ENCODE measurements at regions not wholly inside any gene's neighbourhood (a gene's known extent, or its start where the extent isn't known, plus 50 kb on each side); places are given as distances from the start of the nearest gene placed in this dataset.
"Not testable (repeated sequence)": the region's sequence is repeated elsewhere in the genome, so short reads cannot be mapped to it uniquely, and the experiment has no call there.

GRCh38 chr20:26276554-26277210, 580.0 kb upstream of the ZNF337 start:
- H3K4me3 ChIP-seq (ENCODE audit: low read depth in 1 of 2, low read length in 2 of 2) = no peak overlapping the region
- H3K27ac ChIP-seq (ENCODE audit: low read length) = no peak overlapping the region
- no peaks in the 10 kb centered on the region for H3K4me1 ChIP-seq (ENCODE audit: control insufficient read depth in 1 of 2, insufficient read depth in 2 of 2, low read length in 2 of 2)
- no peaks in the 10 kb centered on the region for H3K27me3 ChIP-seq (ENCODE audit: low read depth, low read length)
- no peaks in the 10 kb centered on the region for H3K9me3 ChIP-seq (ENCODE audit: control insufficient read depth in 1 of 2, low read length in 2 of 2)
- no peaks in the 10 kb centered on the region for H3K36me3 ChIP-seq (ENCODE audit: control insufficient read depth in 1 of 2, insufficient read depth in 2 of 2, low read length in 2 of 2)

DNA sequence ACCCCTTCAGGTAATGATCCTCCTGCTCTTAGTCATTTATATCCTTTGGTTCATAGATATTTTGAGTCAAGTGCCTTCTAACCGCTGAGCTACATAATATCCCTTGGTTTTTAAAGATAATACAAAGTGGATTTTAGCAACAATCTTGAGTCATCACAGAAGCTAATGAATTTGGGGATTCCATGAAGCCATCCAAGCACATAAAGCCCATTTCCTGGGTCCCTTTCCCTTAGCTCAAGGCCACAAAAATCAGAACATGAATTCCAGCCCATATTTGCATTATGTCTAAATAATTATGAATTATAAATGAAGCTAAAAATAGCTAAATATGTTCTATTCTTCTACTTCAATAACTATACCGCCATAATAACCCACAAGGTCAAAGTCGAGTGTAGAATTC, 572.1 kb upstream of the ZNF337 start:
- H3K27ac ChIP-seq (ENCODE audit: low read length); H3K9me3 ChIP-seq (ENCODE audit: control insufficient read depth in 1 of 2, low read length in 2 of 2); H3K36me3 ChIP-seq (ENCODE audit: control insufficient read depth in 1 of 2, insufficient read depth in 2 of 2, low read length in 2 of 2); H3K4me3 ChIP-seq (ENCODE audit: low read depth in 1 of 2, low read length in 2 of 2); H3K27me3 ChIP-seq (ENCODE audit: low read depth, low read length); H3K4me1 ChIP-seq (ENCODE audit: control insufficient read depth in 1 of 2, insufficient read depth in 2 of 2, low read length in 2 of 2): not testable (repeated sequence)

DNA sequence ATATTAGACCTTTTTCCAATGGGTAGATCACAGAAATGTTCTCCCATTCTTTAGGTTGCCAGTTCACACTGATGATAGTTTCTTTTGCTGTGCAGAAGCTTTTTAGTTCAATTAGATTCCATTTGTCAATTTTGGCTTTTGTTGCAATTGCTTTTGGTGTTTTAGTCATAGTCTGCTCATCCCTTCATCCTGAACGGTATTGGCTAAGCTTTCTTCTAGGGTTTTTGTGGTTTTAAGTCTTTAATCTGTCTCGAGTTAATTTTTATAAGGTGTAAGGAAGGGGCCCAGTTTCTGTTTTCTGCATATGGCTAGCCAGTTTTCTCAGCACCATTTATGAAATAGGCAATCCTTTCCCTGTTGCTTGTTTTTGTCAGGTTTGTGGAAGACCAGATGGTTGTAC, 564.3 kb upstream of the ZNF337 start:
- H3K36me3 ChIP-seq (ENCODE audit: control insufficient read depth in 1 of 2, insufficient read depth in 2 of 2, low read length in 2 of 2); H3K4me3 ChIP-seq (ENCODE audit: low read depth in 1 of 2, low read length in 2 of 2): not testable (repeated sequence)

DNA sequence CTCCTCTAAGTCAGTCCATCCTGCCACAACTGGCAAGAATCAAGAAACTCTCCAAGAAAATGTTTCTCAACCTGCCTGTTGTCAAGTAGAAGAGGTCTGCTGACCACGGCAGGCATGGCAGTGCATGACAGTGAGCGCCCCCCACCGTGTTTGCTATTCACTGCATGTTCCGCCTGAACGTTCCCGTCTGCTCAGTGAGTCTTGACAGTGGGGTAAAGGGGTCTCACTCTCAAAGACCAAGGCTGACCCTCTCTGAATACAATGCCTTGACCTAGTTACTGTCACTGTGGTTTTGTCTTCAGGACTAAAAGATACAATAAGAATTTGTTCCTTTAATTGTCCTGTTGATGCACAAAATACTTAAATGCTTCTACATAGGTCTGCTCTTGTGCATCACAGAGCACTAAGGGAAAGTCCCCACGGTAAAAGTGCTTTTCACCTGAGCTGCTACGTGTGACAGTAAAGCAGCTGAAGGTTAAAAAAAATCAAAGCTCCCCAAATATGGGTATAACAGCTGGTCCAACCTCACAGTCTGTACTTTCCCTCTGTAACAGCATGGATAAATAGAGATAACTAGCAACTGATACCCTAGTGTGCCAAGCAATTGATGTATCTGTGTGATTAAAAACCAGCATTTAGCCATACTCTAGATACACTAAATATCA, 555.8 kb upstream of the ZNF337 start:
- not testable (repeated sequence) for H3K4me3 ChIP-seq (ENCODE audit: low read depth in 1 of 2, low read length in 2 of 2); H3K4me1 ChIP-seq (ENCODE audit: control insufficient read depth in 1 of 2, insufficient read depth in 2 of 2, low read length in 2 of 2); H3K27me3 ChIP-seq (ENCODE audit: low read depth, low read length); H3K36me3 ChIP-seq (ENCODE audit: control insufficient read depth in 1 of 2, insufficient read depth in 2 of 2, low read length in 2 of 2); H3K27ac ChIP-seq (ENCODE audit: low read length); H3K9me3 ChIP-seq (ENCODE audit: control insufficient read depth in 1 of 2, low read length in 2 of 2)

More for the DNA sequence above, 564.3 kb upstream of the ZNF337 start:
- H3K27me3 ChIP-seq (ENCODE audit: low read depth, low read length); H3K27ac ChIP-seq (ENCODE audit: low read length); H3K9me3 ChIP-seq (ENCODE audit: control insufficient read depth in 1 of 2, low read length in 2 of 2); H3K4me1 ChIP-seq (ENCODE audit: control insufficient read depth in 1 of 2, insufficient read depth in 2 of 2, low read length in 2 of 2): not testable (repeated sequence)

- not testable (repeated sequence) for H3K36me3 ChIP-seq (ENCODE audit: control insufficient read depth in 1 of 2, insufficient read depth in 2 of 2, low read length in 2 of 2); H3K9me3 ChIP-seq (ENCODE audit: control insufficient read depth in 1 of 2, low read length in 2 of 2); H3K4me3 ChIP-seq (ENCODE audit: low read depth in 1 of 2, low read length in 2 of 2); H3K27me3 ChIP-seq (ENCODE audit: low read depth, low read length); H3K4me1 ChIP-seq (ENCODE audit: control insufficient read depth in 1 of 2, insufficient read depth in 2 of 2, low read length in 2 of 2); H3K27ac ChIP-seq (ENCODE audit: low read length)
Measured at GRCh38 chr20:26251376-26251775, 554.7 kb upstream of the ZNF337 start.

DNA sequence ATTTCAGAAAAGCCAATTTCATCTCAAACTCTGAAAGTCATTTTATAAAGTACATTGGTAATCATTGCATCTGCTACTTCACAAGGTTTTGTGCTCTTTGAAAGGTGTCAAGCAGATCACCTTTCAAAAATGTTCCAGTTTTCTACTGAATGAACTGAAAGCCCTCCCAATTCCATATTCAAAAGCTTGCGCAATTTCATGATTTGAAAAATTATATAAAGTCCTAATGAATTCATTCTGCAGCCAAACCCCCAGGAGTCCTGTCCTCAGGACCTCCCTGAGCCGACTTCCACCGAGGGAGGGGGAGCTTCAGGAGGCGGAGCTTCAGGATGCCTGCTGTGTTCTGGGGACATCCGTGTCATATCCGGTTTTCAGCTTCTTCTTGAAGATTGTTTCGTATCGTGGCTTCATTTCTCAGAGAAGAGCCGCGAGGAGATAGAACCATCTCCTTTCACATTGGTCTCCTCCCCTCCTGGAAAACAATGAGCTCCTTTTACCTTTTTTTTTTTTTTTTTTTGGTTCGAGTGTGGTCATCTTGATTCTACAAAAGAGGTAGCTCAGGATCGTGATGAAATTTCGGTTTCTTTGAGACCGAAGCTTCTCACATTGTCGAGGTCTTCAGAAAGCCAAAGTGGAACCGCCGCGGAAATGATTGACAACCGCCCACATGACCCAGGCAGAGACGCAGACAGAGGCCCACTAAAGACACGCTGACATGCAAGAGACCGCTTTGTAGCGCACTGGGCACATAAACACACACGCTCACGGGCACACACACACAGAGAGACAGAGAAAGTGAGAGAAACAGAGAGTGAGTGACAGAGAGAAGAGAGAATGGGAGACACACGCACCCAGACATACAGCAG, 553.8 kb upstream of the ZNF337 start:
- not testable (repeated sequence) for H3K4me1 ChIP-seq (ENCODE audit: control insufficient read depth in 1 of 2, insufficient read depth in 2 of 2, low read length in 2 of 2); H3K9me3 ChIP-seq (ENCODE audit: control insufficient read depth in 1 of 2, low read length in 2 of 2); H3K27me3 ChIP-seq (ENCODE audit: low read depth, low read length); H3K36me3 ChIP-seq (ENCODE audit: control insufficient read depth in 1 of 2, insufficient read depth in 2 of 2, low read length in 2 of 2); H3K4me3 ChIP-seq (ENCODE audit: low read depth in 1 of 2, low read length in 2 of 2); H3K27ac ChIP-seq (ENCODE audit: low read length)

- Histone ChIP-seq H3K4me1 (ENCODE audit: control insufficient read depth in 1 of 2, insufficient read depth in 2 of 2, low read length in 2 of 2) (no peaks in the 10 kb centered on the region), H3K27me3 (ENCODE audit: low read depth, low read length) (no peaks in the 10 kb centered on the region), H3K4me3 (ENCODE audit: low read depth in 1 of 2, low read length in 2 of 2) (no peak overlapping the region), H3K36me3 (ENCODE audit: control insufficient read depth in 1 of 2, insufficient read depth in 2 of 2, low read length in 2 of 2) (no peaks in the 10 kb centered on the region), H3K27ac (ENCODE audit: low read length) (no peak overlapping the region), H3K9me3 (ENCODE audit: control insufficient read depth in 1 of 2, low read length in 2 of 2) (peaks cover 0 to 2% of the 10 kb centered on the region in 2 donors)
Measured at GRCh38 chr20:26243731-26244130, 547.1 kb upstream of the ZNF337 start.

- H3K4me1 ChIP-seq (ENCODE audit: control insufficient read depth in 1 of 2, insufficient read depth in 2 of 2, low read length in 2 of 2); H3K36me3 ChIP-seq (ENCODE audit: control insufficient read depth in 1 of 2, insufficient read depth in 2 of 2, low read length in 2 of 2); H3K27ac ChIP-seq (ENCODE audit: low read length); H3K9me3 ChIP-seq (ENCODE audit: control insufficient read depth in 1 of 2, low read length in 2 of 2); H3K27me3 ChIP-seq (ENCODE audit: low read depth, low read length); H3K4me3 ChIP-seq (ENCODE audit: low read depth in 1 of 2, low read length in 2 of 2): not testable (repeated sequence)
Measured at GRCh38 chr20:26220609-26221008, 524.0 kb upstream of the ZNF337 start.

GRCh38 chr20:26219546-26219945, 522.9 kb upstream of the ZNF337 start:
- not testable (repeated sequence) for H3K4me3 ChIP-seq (ENCODE audit: low read depth in 1 of 2, low read length in 2 of 2)

DNA sequence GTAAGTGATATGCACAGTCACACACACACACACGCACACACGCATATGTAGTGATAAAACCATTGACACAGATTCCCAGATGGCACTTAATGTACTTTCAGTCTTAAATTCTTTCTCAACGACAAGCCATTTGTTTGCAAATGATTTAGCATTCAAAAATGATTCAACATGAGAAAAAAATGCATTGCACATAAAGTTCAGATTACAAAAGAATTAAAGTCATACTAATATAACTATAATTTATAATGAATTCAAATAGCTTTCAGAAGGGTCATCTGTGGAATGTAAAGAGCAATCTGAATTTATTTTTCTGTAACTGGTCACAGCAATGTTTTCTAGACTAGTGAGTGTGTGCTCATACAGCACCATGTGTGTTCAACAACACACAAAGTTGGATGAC, 521.6 kb upstream of the ZNF337 start:
- H3K4me3 ChIP-seq (ENCODE audit: low read depth in 1 of 2, low read length in 2 of 2) = no peak overlapping the region
- no peaks in the 10 kb centered on the region for H3K27me3 ChIP-seq (ENCODE audit: low read depth, low read length)
- no peaks in the 10 kb centered on the region for H3K4me1 ChIP-seq (ENCODE audit: control insufficient read depth in 1 of 2, insufficient read depth in 2 of 2, low read length in 2 of 2)
- H3K27ac ChIP-seq (ENCODE audit: low read length) = no peak overlapping the region
- no peaks in the 10 kb centered on the region for H3K9me3 ChIP-seq (ENCODE audit: control insufficient read depth in 1 of 2, low read length in 2 of 2)
- no peaks in the 10 kb centered on the region for H3K36me3 ChIP-seq (ENCODE audit: control insufficient read depth in 1 of 2, insufficient read depth in 2 of 2, low read length in 2 of 2)

More at GRCh38 chr20:26219546-26219945, 522.9 kb upstream of the ZNF337 start:
- not testable (repeated sequence) for H3K36me3 ChIP-seq (ENCODE audit: control insufficient read depth in 1 of 2, insufficient read depth in 2 of 2, low read length in 2 of 2); H3K4me1 ChIP-seq (ENCODE audit: control insufficient read depth in 1 of 2, insufficient read depth in 2 of 2, low read length in 2 of 2); H3K27ac ChIP-seq (ENCODE audit: low read length); H3K9me3 ChIP-seq (ENCODE audit: control insufficient read depth in 1 of 2, low read length in 2 of 2); H3K27me3 ChIP-seq (ENCODE audit: low read depth, low read length)

DNA sequence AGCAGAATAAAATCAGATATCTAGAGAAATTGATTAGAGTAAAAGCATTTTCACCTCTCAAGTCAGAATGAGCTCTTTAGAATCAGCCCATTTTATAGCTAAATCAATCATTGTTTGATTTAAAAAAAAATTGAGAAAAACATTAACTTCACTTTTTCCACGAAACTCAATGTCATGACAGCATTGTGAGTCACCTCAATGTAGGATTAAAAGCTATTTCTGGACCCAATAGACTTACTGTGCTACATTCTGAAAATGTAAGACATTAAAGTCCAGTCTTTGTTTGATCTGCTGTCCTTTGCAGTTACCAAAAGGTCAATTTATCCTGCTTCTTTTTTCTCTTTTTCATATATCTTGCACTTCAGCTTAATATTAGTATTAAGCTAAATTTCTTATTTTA, 519.4 kb upstream of the ZNF337 start:
- no peaks in the 10 kb centered on the region for H3K9me3 ChIP-seq (ENCODE audit: control insufficient read depth in 1 of 2, low read length in 2 of 2)

More for the DNA sequence above, 519.4 kb upstream of the ZNF337 start:
- Histone ChIP-seq H3K4me1 (ENCODE audit: control insufficient read depth in 1 of 2, insufficient read depth in 2 of 2, low read length in 2 of 2) (no peaks in the 10 kb centered on the region), H3K27ac (ENCODE audit: low read length) (no peak overlapping the region), H3K4me3 (ENCODE audit: low read depth in 1 of 2, low read length in 2 of 2) (no peak overlapping the region), H3K27me3 (ENCODE audit: low read depth, low read length) (no peaks in the 10 kb centered on the region), H3K36me3 (ENCODE audit: control insufficient read depth in 1 of 2, insufficient read depth in 2 of 2, low read length in 2 of 2) (no peaks in the 10 kb centered on the region)

Measured in muscle layer of duodenum (tissue), 2 donors.